Mammary epithelial cell (primary cell): ENCODE measurements at regions not wholly inside any gene's neighbourhood (a gene's known extent, or its start where the extent isn't known, plus 50 kb on each side); places are given as distances from the start of the nearest gene placed in this dataset.

Source experiments
- CTCF ChIP-seq, 2 donors: IDR thresholded peaks in 1 of 2; conservative IDR thresholded peaks in 1 of 2; 2 replicates each; pipeline ENCODE4 v1.5.1; 2011 to 2012; ENCODE audit warnings: inconsistent platforms in 2 of 2, low read length in 2 of 2, mild to moderate bottlenecking in 2 of 2, control low read depth in 1 of 2, low read depth in 1 of 2; ENCODE audit not compliant: insufficient read depth in 1 of 2; ENCODE audit errors: extremely low read depth in 1 of 2
- EZH2 ChIP-seq: IDR thresholded peaks from 2 replicates; pipeline ENCODE4 v1.6.1; 2012; ENCODE audit warnings: low read length, inconsistent platforms, borderline replicate concordance

GRCh38 chr17:72332367-72332766 lies 211.5 kb downstream of the SOX9 start:
- no peak for TF ChIP-seq EZH2
- TF ChIP-seq CTCF (conservative IDR thresholded peaks at IDR 0.05 in 1 of 2, IDR thresholded peaks at IDR 0.05 in 1 of 2; ENCODE audit: extremely low read depth in 1 of 2, insufficient read depth in 1 of 2, low read depth in 1 of 2, low read length in 2 of 2), result no peak
